Body of pancreas (tissue), 4 donors: ENCODE measurements at regions not wholly inside any gene's neighbourhood (a gene's known extent, or its start where the extent isn't known, plus 50 kb on each side); places are given as distances from the start of the nearest gene placed in this dataset.

Source experiments
- ATAC-seq: fragments of 150-250 bp; one replicate; pipeline ENCODE4 v1.9.1; 2016
- DNase-seq, 4 donors: peaks; one replicate each; pipeline ENCODE4 v3.0.0-alpha.2; 2019
- H3K27ac ChIP-seq, 4 donors: fragments of 200-600 bp; sonication (generic); 1 replicate in 3 of 4; 2 replicates in 1 of 4; pipeline versions ENCODE4 v1.5.1 to v1.6.1; 2016 to 2019; ENCODE audit warnings: mild to moderate bottlenecking in 1 of 4, mixed read lengths in 1 of 4, moderate library complexity in 1 of 4
- H3K27me3 ChIP-seq, 2 donors: fragments of 200-600 bp; sonication (generic); one replicate each; pipeline ENCODE4 v1.6.0; 2016; ENCODE audit warnings: mild to moderate bottlenecking in 1 of 2
- H3K36me3 ChIP-seq, 2 donors: fragments of 200-600 bp; sonication (generic); replicated peaks in 1 of 2; 2 replicates each; pipeline ENCODE4 v1.5.1; 2016; ENCODE audit warnings: low read depth in 2 of 2; ENCODE audit not compliant: insufficient read depth in 1 of 2
- H3K4me1 ChIP-seq: fragments of 200-600 bp; sonication (generic); one replicate; pipeline ENCODE4 v1.6.0; 2016
- H3K4me3 ChIP-seq, 2 donors: fragments of 200-600 bp; sonication (generic); 1 replicate in 1 of 2; 2 replicates in 1 of 2; pipeline ENCODE4 v1.5.1; 2016 to 2019
- H3K9me3 ChIP-seq, 3 donors: fragments of 200-600 bp; sonication (generic); 1 replicate in 2 of 3; 2 replicates in 1 of 3; pipeline ENCODE4 v1.5.1; 2016
- POLR2A ChIP-seq, 3 donors: fragments of 450-650 bp; IDR thresholded peaks; one replicate each; pipeline ENCODE4 v1.6.1; 2016; ENCODE audit warnings: antibody characterized with exemption in 3 of 3, mild to moderate bottlenecking in 2 of 3
- whole genome bisulfite sequencing, 2 donors: methylation state at CpG; one replicate each; pipeline ENCODE4 v1.1.5; 2017; 5-methylcytosine and 5-hydroxymethylcytosine counted together
- intact Hi-C: fragments of 100-400 bp; cut with DNase I; formaldehyde crosslinking; loops from one replicate; pipeline ENCODE4 v1.15.1; 2023
- TF ChIP-seq, protein P1 (sequence below), 7 experiments: fragments of 450-650 bp in 4 of 7; fragments of 200-600 bp in 3 of 7; sonication (generic) in 3 of 7; IDR thresholded peaks; one replicate each; pipeline ENCODE4 v1.5.1; 2016 to 2019; ENCODE audit warnings: antibody characterized with exemption in 7 of 7

DNA sequence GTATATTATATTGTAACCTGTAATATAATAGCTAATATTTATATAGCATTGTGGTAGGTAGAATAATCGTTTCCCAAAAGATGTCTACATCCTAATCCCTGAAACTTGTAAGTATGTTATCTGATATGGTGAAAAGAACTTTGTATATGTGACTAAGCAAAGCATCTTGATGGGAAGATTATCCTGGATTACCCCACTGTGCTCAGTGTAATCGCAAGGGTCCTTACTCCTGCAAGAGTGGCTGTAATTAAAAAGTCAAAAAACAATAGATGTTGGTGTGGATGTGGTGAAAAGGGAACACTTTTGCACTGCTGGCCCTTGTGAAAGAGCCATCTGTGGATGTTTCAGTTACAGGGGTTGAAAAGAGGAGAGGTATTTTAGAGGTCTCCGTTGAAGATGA lies 95.2 kb downstream of the EDN1 start:
- ATAC-seq: no peak
- TF ChIP-seq POLR2A (IDR thresholded peaks at IDR 0.05): no peak
- TF ChIP-seq, protein P1, sequence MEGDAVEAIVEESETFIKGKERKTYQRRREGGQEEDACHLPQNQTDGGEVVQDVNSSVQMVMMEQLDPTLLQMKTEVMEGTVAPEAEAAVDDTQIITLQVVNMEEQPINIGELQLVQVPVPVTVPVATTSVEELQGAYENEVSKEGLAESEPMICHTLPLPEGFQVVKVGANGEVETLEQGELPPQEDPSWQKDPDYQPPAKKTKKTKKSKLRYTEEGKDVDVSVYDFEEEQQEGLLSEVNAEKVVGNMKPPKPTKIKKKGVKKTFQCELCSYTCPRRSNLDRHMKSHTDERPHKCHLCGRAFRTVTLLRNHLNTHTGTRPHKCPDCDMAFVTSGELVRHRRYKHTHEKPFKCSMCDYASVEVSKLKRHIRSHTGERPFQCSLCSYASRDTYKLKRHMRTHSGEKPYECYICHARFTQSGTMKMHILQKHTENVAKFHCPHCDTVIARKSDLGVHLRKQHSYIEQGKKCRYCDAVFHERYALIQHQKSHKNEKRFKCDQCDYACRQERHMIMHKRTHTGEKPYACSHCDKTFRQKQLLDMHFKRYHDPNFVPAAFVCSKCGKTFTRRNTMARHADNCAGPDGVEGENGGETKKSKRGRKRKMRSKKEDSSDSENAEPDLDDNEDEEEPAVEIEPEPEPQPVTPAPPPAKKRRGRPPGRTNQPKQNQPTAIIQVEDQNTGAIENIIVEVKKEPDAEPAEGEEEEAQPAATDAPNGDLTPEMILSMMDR (IDR thresholded peaks at IDR 0.05): no peak
- intact Hi-C loops: no loop called here
- no peaks in the 10 kb centered on the region for H3K9me3 ChIP-seq
- H3K27me3 ChIP-seq: no peaks in the 10 kb centered on the region
- 79 to 80% methylated on average over 3 of the region's 3 CpGs for WGBS, 2 donors
- no peak overlapping the region for H3K4me3 ChIP-seq
- H3K36me3 ChIP-seq: no peaks in the 10 kb centered on the region
- H3K4me1 ChIP-seq: no peaks in the 10 kb centered on the region
- DNase-seq: no peak
- H3K27ac ChIP-seq: no peak overlapping the region

DNA sequence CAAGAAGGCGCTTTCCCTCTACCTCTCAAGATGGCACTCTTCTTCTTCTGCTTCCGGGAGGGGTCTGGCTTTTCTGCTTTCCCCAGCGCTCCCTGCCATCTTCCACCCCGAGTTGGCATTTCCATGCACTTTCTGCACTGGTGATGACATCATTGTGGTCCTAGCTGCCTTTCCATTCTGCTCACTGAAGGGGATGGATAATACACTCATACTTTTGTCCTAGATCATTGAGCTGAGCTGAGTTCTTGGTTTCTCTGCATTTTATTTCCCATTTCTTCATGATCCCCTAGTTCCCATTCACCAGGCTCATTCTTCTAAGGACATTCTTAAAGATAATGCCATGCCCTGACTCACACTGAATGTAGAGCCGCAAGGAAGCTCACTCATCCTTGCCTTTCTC lies 96.7 kb downstream of the EDN1 start:
- Histone ChIP-seq H3K9me3 (no peaks in the 10 kb centered on the region), H3K27me3 (no peaks in the 10 kb centered on the region), H3K36me3 (no peaks in the 10 kb centered on the region), H3K27ac (no peak overlapping the region), H3K4me3 (no peak overlapping the region), H3K4me1 (no peaks in the 10 kb centered on the region)
- ATAC-seq (no peak), DNase-seq (no peak)
- TF ChIP-seq, protein P1 (IDR thresholded peaks at IDR 0.05): no peak
- TF ChIP-seq POLR2A (IDR thresholded peaks at IDR 0.05): no peak
- intact Hi-C loops: no loop called here
- WGBS, 2 donors: 93 to 97% methylated on average over 5 of the region's 5 CpGs

DNA sequence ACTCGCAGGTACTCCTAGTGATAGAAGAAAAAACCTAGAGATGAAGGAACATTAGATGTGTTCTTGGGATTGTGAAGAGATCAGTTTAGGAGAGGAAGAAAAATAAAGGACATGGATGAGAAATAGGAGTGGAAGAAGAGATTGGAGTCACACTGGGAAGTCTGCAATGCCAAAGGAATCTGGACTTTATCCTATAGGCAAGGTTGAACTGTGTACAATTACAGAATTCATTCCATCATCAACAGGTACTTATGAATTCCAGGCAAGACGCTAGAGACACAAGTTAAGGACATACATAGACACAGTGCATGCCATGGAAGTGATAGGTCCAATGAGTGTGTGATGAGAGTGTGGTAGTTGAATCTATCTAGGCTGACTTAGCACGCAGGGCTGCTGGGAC lies 101.3 kb downstream of the EDN1 start:
- 61 to 65% methylated on average over 3 of the region's 3 CpGs for WGBS, 2 donors

GRCh38 chr6:12392490-12392889 lies 102.3 kb downstream of the EDN1 start:
- TF ChIP-seq POLR2A (IDR thresholded peaks at IDR 0.05): no peak
- TF ChIP-seq, protein P1 (IDR thresholded peaks at IDR 0.05): no peak
- 58 to 66% methylated on average over 6 of the region's 6 CpGs for WGBS, 2 donors
- Histone ChIP-seq H3K27me3 (no peaks in the 10 kb centered on the region), H3K27ac (no peak overlapping the region), H3K9me3 (no peaks in the 10 kb centered on the region), H3K4me3 (no peak overlapping the region), H3K36me3 (no peaks in the 10 kb centered on the region), H3K4me1 (peaks cover 7% of the 10 kb centered on the region)
- ATAC-seq (no peak), DNase-seq (no peak)
- intact Hi-C loops: no loop called here

More for the DNA sequence above, 101.3 kb downstream of the EDN1 start:
- H3K36me3 ChIP-seq: no peaks in the 10 kb centered on the region
- no peaks in the 10 kb centered on the region for H3K9me3 ChIP-seq
- ATAC-seq (no peak), DNase-seq (no peak)
- no peak overlapping the region for H3K27ac ChIP-seq
- TF ChIP-seq, protein P1 (IDR thresholded peaks at IDR 0.05): no peak
- TF ChIP-seq POLR2A (IDR thresholded peaks at IDR 0.05): no peak
- H3K27me3 ChIP-seq: no peaks in the 10 kb centered on the region
- peaks cover 7% of the 10 kb centered on the region for H3K4me1 ChIP-seq
- H3K4me3 ChIP-seq: no peak overlapping the region
- intact Hi-C loops: no loop called here

GRCh38 chr6:12393100-12393499 lies 102.9 kb downstream of the EDN1 start:
- H3K27ac ChIP-seq: no peak overlapping the region
- DNase-seq (no peak), ATAC-seq (no peak)
- intact Hi-C loops: no loop called here
- H3K4me1 ChIP-seq: peaks cover 7% of the 10 kb centered on the region
- H3K27me3 ChIP-seq: no peaks in the 10 kb centered on the region
- no peaks in the 10 kb centered on the region for H3K36me3 ChIP-seq
- H3K4me3 ChIP-seq: no peak overlapping the region
- H3K9me3 ChIP-seq: no peaks in the 10 kb centered on the region
- TF ChIP-seq, protein P1 (IDR thresholded peaks at IDR 0.05): no peak
- no peak for TF ChIP-seq POLR2A (IDR thresholded peaks at IDR 0.05)
- 92% methylated on average over 1 of the region's 1 CpG for WGBS, 2 donors
